Esophagus squamous epithelium (tissue), 5 donors: ENCODE measurements at regions not wholly inside any gene's neighbourhood (a gene's known extent, or its start where the extent isn't known, plus 50 kb on each side); places are given as distances from the start of the nearest gene placed in this dataset.

Experiments used
- DNase-seq: peaks from one replicate; lab custom pipeline; 2025; lab: John Stamatoyannopoulos, UW
- H3K27ac ChIP-seq, 4 donors: fragments of 200-600 bp; sonication (generic); one replicate each; pipeline ENCODE4 v1.5.1; 2016 to 2019; ENCODE audit warnings: mild to moderate bottlenecking in 1 of 4
- H3K27me3 ChIP-seq, 4 donors: fragments of 200-600 bp; sonication (generic); 1 replicate in 3 of 4; 2 replicates in 1 of 4; pipeline versions ENCODE4 v1.5.1 to v1.6.0; 2017 to 2021; ENCODE audit warnings: antibody characterized with exemption in 1 of 4
- H3K36me3 ChIP-seq, 3 donors: fragments of 200-600 bp; sonication (generic); one replicate each; pipeline ENCODE4 v1.5.1; 2016 to 2019
- H3K4me1 ChIP-seq, 3 donors: fragments of 200-600 bp; sonication (generic); one replicate each; pipeline ENCODE4 v1.5.1; 2017 to 2019
- H3K4me3 ChIP-seq, 4 donors: fragments of 200-600 bp; sonication (generic); 1 replicate in 3 of 4; 2 replicates in 1 of 4; pipeline ENCODE4 v1.5.1; 2016 to 2019; ENCODE audit warnings: mild to moderate bottlenecking in 2 of 4, moderate library complexity in 1 of 4
- H3K9me3 ChIP-seq, 3 donors: fragments of 200-600 bp; sonication (generic); one replicate each; pipeline ENCODE4 v1.5.1; 2016 to 2019
- CTCF ChIP-seq, 6 experiments: fragments of 450-650 bp in 4 of 6; fragments of 200-600 bp in 2 of 6; sonication (generic) in 2 of 6; IDR thresholded peaks; one replicate each; pipeline ENCODE4 v1.5.1; 2016 to 2019; ENCODE audit warnings: antibody characterized with exemption in 6 of 6, mild to moderate bottlenecking in 4 of 6, moderate library complexity in 4 of 6
- POLR2A ChIP-seq, 4 donors: fragments of 450-650 bp; IDR thresholded peaks; one replicate each; pipeline ENCODE4 v1.6.1; 2017; ENCODE audit warnings: antibody characterized with exemption in 4 of 4, mild to moderate bottlenecking in 4 of 4, moderate library complexity in 3 of 4
- WGBS, 2 donors: methylation state at CpG; one replicate each; pipeline ENCODE4 v1.1.5; 2018; 5-methylcytosine and 5-hydroxymethylcytosine counted together
- intact Hi-C: fragments of 100-400 bp; cut with DNase I; formaldehyde crosslinking; loops from one replicate; pipeline ENCODE4 v1.15.0; 2022
- small RNA-seq, 4 donors: library from RNA; depleted of rRNA; stranded (forward); fragments of <200 nt; gene quantifications; one replicate each; pipeline ENCODE3, GENCODE V24; 2016
- donor health status: DM: yes; HTN: yes; CAD: no.

GRCh38 chr6:19772891-19773290 is 64.3 kb upstream of the ID4 start:
- Histone ChIP-seq H3K36me3 (no peaks in the 10 kb centered on the region), H3K27me3 (no peaks in the 10 kb centered on the region), H3K27ac (no peak overlapping the region), H3K9me3 (no peaks in the 10 kb centered on the region), H3K4me3 (no peak overlapping the region), H3K4me1 (no peaks in the 10 kb centered on the region)
- TF ChIP-seq POLR2A (IDR thresholded peaks at IDR 0.05) (no peak), CTCF (IDR thresholded peaks at IDR 0.05) (peak in 1 of 6 experiments; percentile 17)
- intact Hi-C loops: no loop called here
- DNase-seq: no peak

GRCh38 chr6:19781269-19781668 is 55.9 kb upstream of the ID4 start:
- H3K4me3 ChIP-seq: no peak overlapping the region
- WGBS, 2 donors: 85 to 87% methylated on average over 4 of the region's 4 CpGs
- H3K27ac ChIP-seq: no peak overlapping the region
- no peaks in the 10 kb centered on the region for H3K27me3 ChIP-seq
- intact Hi-C loops: no loop called here
- no peaks in the 10 kb centered on the region for H3K36me3 ChIP-seq
- TF ChIP-seq CTCF (IDR thresholded peaks at IDR 0.05) (no peak), POLR2A (IDR thresholded peaks at IDR 0.05) (no peak)
- DNase-seq: no peak
- no peaks in the 10 kb centered on the region for H3K9me3 ChIP-seq
- H3K4me1 ChIP-seq: no peaks in the 10 kb centered on the region

- intact Hi-C loops: no loop called here
- no peaks in the 10 kb centered on the region for H3K4me1 ChIP-seq
- H3K9me3 ChIP-seq: no peaks in the 10 kb centered on the region
- no peaks in the 10 kb centered on the region for H3K36me3 ChIP-seq
- 91% methylated on average over 3 of the region's 3 CpGs for WGBS, 2 donors
- H3K4me3 ChIP-seq: no peak overlapping the region
- TF ChIP-seq CTCF (IDR thresholded peaks at IDR 0.05): no peak
- no peak for TF ChIP-seq POLR2A (IDR thresholded peaks at IDR 0.05)
- DNase-seq: no peak
- no peak overlapping the region for H3K27ac ChIP-seq
- no peaks in the 10 kb centered on the region for H3K27me3 ChIP-seq
Observed at GRCh38 chr6:19782588-19782987, 54.6 kb upstream of the ID4 start.

Small RNAs in the stretch of these regions (small RNA-seq; reads per million reads assigned to genes)
- gene MIR548A1 (0 reads per million in 4 donors), gene RNA5SP205 (0 to 0.09 (median 0) reads per million in 4 donors), gene RNU6-801P (0 reads per million in 4 donors)
